Fibroblast of the aortic adventitia (primary cell): ENCODE measurements at regions not wholly inside any gene's neighbourhood (a gene's known extent, or its start where the extent isn't known, plus 50 kb on each side); places are given as distances from the start of the nearest gene placed in this dataset.

Experiments
- DNase-seq: peaks from one replicate; pipeline ENCODE4 v3.0.0-alpha.2; 2010; ENCODE audit warnings: low read depth
- H3K4me3 ChIP-seq: 2 replicates; pipeline ENCODE4 v1.5.1; 2011; ENCODE audit warnings: low read depth, mild to moderate bottlenecking, control low read depth, low read length, moderate library complexity
- CTCF ChIP-seq: IDR thresholded peaks from 2 replicates; pipeline ENCODE4 v1.5.1; 2011; ENCODE audit warnings: mild to moderate bottlenecking, low read length, control low read depth, inconsistent platforms; ENCODE audit not compliant: insufficient read depth

- no peak overlapping the region for H3K4me3 ChIP-seq
- no peak for DNase-seq
- no peak for TF ChIP-seq CTCF
These were observed 327.5 kb downstream of the CAAP1 start for GRCh38 chr9:26565118-26565517.

- DNase-seq = no peak
- TF ChIP-seq CTCF = no peak
- H3K4me3 ChIP-seq = no peak overlapping the region
These were observed 330.3 kb downstream of the CAAP1 start for GRCh38 chr9:26562338-26562737.

- no peak for DNase-seq
- no peak for TF ChIP-seq CTCF
- no peak overlapping the region for H3K4me3 ChIP-seq
These were observed 330.7 kb downstream of the CAAP1 start for GRCh38 chr9:26561928-26562327.

GRCh38 chr9:26559506-26559905 is 333.1 kb downstream of the CAAP1 start:
- no peak for DNase-seq
- TF ChIP-seq CTCF = no peak
- H3K4me3 ChIP-seq = no peak overlapping the region

GRCh38 chr9:26551971-26552370 is 340.6 kb downstream of the CAAP1 start:
- no peak overlapping the region for H3K4me3 ChIP-seq
- DNase-seq = no peak
- no peak for TF ChIP-seq CTCF

GRCh38 chr9:26551451-26551850 is 341.2 kb downstream of the CAAP1 start:
- no peak overlapping the region for H3K4me3 ChIP-seq
- DNase-seq = no peak
- no peak for TF ChIP-seq CTCF

- no peak overlapping the region for H3K4me3 ChIP-seq
- no peak for TF ChIP-seq CTCF
- DNase-seq = no peak
These were observed 343.8 kb downstream of the CAAP1 start for GRCh38 chr9:26548781-26549290.
